ENCODE measurements at regions not wholly inside any gene's neighbourhood (a gene's known extent, or its start where the extent isn't known, plus 50 kb on each side); places are given as distances from the start of the nearest gene placed in this dataset.

GRCh38 chr15:69505956-69506556 lies 53.4 kb downstream of the RPLP1 start:
- no peak for DNase-seq

DNA sequence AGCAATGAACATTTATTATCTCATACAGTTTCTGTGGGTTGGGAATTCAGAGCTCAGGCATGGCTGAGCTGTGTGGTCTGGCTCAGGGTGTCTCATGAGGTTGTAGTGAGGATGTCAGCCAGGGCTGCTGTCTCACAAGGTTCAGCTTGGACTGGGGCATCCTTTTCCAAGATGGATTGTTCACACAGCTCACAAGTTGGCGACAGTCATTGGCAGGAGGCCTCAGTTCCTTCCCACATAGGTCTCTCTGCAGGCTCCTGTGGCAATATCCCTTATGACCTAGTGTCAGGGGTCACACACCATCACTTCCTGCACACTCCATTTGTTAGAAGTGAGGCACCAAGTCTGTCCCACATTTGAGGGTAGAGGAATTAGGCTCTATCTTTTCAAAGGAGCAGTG lies 56.0 kb downstream of the RPLP1 start:
- no peak for DNase-seq

DNA sequence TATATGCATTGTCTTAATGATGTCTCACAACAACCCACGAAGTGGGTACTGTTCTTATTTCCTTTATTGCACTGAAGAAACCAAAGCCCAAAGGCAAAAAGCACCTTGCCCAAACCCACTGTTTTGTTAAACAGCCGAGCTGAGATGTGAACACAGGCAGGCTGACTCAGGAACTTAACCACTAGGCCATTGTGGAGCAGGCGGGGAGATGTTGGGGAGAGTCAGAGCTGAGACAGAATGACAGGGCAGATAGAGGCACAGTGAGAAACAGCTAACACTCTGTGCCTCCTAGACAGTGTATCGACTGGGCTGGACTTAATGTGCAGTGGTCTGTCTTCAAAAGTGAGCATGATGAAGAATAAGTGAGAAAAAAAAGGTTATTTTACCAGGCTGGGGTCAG lies 56.5 kb downstream of the RPLP1 start:
- peak; percentile 61 for DNase-seq

GRCh38 chr15:69510556-69510955 lies 57.9 kb downstream of the RPLP1 start:
- peak; percentile 95 for DNase-seq

- DNase-seq: no peak
Measured at GRCh38 chr15:69511015-69511414, 58.4 kb downstream of the RPLP1 start.

DNA sequence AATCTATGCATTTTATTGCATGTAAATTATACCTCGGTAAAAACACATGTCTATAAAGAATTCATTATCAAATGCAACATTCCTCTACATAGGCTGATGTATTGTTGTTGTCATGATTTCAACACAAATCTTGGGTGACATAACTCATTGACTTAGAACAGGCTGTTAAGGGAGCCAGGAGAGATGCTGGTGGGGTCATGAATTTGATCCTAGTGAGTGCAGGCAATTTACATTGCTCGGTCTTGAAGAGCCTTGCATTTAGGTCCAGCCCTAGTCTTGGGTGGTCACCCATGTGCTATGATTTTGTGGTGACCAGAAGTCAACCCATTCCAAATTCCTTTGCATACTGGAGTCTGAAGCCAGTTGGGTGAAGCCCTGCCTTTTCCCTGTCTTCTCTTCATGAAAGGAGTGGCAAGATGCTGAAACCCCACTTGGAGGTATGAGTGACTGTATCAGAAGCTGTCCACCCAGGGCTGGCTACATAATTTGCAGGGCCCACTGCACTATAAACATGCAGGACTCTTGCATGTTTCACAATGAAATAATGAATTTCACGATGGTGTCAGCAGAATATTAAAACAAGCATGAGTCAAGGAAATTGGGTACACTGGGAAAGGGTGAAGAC lies 59.2 kb downstream of the RPLP1 start:
- no peak for DNase-seq

DNA sequence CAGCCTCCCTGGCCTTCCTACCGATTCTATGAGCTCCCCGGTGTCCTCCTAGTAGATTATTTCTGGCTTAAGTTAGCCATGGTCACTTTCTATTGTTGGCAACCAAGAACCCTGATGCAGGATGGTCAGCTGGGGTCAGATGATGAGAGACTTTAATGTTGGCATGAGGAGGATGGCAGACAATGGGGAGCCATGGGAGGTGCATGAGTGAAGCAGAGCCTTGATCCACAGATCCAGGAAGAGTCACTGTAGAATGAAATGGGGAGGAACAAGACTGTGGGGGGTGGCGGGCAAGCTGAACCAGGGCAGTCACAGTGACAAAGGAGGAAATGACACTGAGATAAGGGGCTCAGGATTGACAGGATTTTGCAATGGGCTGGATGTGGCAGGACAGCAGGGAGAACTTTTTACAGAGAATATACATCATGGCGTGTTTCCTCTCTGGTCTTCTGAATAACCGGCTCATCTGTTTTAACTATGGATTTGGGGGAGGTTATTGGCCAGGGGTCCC lies 60.9 kb downstream of the RPLP1 start:
- DNase-seq: no peak

DNA sequence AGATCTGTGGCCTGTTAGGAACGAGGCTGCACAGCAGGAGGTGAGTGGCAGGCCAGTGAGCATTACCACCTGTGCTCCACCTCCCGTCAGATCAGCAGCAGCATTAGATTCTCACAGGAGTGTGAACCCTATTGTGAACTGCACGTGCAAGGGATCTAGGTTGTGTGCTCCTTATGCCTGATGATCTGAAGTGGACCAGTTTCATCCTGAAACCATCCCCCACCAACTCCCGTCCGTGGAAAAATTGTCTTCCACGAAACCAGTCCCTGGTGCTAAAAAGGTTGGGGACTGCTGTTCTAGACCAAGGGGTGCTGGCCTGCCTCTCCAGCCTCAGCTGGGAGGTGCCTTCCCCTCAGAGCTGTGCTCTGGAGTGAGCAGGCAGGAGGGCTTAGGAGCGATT lies 61.4 kb downstream of the RPLP1 start:
- no peak for DNase-seq

DNA sequence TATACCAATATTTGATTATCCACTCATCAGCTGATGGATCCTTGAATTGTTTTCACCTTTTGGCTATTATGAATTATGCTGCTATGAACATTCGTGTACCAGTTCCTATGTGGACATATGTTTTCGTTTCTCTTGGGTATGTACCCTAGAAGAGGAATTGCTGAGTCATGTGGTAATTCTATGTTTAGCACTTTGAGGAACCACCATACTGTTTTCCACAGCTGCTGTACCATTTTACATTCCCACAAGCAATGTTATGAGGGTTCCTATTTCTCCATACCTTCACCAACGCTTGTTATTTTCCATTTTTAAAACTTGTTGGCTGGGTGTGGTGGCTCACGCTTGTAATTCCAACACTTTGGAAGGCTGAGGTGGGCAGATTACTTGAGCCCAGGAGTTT lies 62.9 kb downstream of the RPLP1 start:
- DNase-seq: no peak

DNA sequence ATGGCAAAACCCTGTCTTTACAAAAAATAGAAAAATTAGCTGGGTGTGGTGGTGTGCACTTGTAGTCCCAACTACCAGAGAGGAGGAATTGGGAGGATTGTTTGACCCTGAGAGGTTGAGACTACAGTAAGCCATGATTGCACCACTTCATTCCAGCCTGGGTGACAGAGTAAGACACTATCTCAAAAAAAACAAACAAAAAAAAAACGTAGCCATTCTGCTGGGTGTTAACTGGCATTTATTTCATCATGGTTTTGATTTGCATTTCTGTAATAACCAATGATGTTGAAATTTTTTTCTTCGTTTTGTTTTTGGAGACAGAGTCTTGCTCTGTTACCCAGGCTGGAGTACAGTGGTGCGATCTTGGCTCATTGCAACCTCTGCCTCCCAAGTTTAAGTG lies 63.3 kb downstream of the RPLP1 start:
- no peak for DNase-seq

GRCh38 chr15:69517052-69517451 lies 64.4 kb downstream of the RPLP1 start:
- DNase-seq: no peak

- no peak for DNase-seq
Measured at GRCh38 chr15:69518806-69519205, 66.2 kb downstream of the RPLP1 start.

DNA sequence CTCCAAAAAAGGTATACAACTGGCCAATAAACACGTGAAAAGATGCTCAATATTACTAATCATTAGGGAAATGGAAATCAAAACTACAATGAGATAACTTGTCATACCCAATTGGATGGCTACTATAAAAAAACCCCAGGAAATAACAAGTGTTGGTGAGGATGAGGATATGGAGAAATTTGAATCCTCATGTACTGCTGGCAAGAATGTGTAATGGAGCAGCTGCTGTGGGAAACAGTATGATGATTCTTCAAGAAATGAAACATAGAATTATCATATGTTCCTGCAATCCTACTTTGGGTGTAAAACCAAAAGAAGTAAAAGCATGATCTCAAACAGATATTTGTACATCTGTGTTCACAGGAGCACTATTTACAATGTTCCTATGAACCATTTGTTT lies 67.4 kb downstream of the RPLP1 start:
- DNase-seq: no peak

GRCh38 chr15:69522361-69522760 lies 69.7 kb downstream of the RPLP1 start:
- no peak for DNase-seq

DNA sequence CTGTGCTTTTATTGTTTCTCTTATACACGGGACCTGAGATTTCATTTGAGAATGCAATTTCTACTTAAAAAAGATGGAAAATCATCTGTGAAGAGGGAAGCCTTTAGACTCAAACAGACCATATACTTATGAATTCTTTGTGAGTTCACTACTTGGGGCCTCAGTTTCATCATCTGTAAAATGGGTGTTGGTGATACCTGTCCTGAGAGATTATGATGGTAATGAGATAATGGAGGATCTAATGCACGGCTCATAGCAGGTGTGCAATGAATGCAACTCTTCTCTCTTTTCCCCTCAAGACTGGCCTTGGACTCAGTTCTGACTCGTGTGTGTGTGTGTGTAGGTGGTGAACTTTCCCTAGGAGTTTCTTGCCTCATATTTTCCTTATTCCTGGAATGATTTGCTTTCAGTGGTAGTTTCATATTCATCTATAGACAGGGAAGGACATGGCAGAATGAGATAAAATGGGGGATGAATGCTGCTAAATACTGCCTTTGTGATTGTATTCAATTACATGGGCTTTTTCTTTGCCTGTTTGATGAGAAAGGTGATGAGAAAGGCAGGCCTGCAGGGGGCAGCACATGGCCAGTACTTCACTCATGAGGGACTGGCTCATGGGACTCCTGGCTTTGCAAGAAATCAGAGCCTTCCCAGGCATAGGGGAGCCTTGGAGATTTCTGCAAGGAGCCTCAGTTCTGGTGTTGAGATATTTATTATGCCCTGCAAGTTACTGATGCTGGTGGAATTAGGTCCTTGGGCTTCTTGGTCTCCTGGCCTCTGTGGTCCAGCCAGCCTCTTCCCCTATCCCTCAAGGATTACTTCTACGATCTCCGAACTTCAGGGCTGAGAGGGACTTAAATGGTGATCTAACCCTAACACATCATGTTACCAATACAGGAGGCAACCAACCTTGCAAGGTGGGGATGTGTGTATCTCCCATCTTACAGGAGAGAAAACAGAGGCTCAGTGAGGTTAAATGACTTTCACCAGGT lies 70.7 kb downstream of the RPLP1 start:
- peak; percentile 70 for DNase-seq

DNA sequence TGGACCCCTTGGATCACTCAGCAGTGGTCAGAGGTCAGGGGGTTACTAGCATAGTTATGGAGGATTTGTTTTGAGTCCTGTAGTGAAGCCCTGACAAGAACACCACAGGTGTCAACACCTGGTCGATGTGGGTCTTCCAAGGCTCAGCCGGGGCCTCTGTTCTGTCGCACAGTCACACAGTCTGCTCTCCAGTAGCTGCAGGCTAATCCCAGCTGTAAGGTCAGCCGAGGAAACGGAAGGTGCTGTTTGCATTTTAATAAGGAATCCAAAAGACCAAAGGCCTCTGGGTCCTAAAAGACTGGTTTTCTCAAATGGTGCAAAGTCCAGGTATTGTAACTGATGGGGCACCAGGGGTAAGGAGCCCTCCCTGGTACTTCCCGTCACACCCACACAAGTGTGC lies 71.7 kb downstream of the RPLP1 start:
- no peak for DNase-seq

GRCh38 chr15:69524814-69525213 lies 72.2 kb downstream of the RPLP1 start:
- DNase-seq: no peak

- DNase-seq: no peak
Measured at GRCh38 chr15:69525543-69525942, 72.9 kb downstream of the RPLP1 start.

GRCh38 chr15:69526081-69527061 lies 73.8 kb downstream of the RPLP1 start:
- DNase-seq: no peak

DNA sequence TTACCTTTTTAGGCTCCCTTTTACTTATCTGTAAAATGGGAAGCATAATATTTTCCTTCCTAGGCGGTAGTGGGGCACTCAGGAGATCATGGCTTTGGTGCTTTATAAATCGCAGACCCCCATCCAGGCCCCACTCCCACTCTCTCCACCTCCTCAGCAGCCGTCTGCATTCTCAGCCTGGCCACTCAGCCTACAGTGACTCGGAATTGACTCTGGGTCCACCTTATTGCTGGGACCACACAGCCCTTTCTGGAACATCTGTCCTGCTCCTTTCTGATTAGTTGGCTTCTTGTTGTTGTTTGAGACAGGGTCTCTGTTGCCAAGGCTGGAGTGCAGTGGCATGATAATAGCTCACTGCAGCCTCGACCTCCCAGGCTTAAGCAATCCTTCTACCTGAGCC lies 76.5 kb downstream of the RPLP1 start:
- DNase-seq: no peak

DNA sequence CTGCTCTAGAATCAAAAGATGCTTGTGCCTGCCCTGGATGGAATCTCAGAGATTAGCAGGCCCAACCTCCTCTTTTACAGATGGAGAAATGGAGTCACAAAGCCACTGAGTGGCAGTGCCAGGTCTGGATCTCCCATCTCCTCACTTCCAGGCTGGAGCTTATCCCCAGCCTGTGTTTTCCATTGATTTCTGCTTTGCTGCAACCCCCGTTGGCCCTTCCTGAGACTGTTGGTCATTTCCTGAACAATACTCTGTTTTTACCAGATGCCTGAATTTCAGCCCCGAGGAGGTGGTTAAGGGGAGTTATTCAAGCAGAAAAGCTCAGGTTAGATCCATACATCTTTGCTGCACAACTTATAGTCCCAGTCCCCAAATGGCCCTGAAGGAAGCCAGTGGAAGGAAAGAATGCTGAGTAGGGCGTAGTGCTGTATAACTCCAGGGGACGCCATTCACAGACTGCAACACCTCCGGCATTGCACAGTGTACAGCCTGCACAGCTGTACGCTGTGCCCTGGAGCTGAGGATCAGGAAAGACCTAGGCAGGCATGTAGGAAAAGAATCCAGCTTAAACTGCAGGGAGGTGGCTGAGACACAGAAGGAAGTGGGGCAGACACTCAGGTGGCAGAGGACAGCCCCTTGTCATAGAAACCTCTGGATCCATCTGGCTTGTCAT lies 77.5 kb downstream of the RPLP1 start:
- DNase-seq: no peak
